HepG2 (cell line): ENCODE measurements at regions not wholly inside any gene's neighbourhood (a gene's known extent, or its start where the extent isn't known, plus 50 kb on each side); places are given as distances from the start of the nearest gene placed in this dataset.

Experiments
- ATAC-seq: fragments of 200-7000 bp; cut with Tn5 transposase; 3 replicates; pipeline ENCODE4 v1.9.1; 2020; ENCODE audit warnings: mild to moderate bottlenecking, moderate library complexity
- BruUV-seq: library from RNA; stranded (reverse); fragments of 400-500 nt; replicated peaks from 2 replicates; lab custom pipeline; 2021; lab: Mats Ljungman, UMichigan
- CTCF ChIA-PET: fragments of 300-600 bp; formaldehyde crosslinking; extraction: SDS; loops from one replicate; lab custom pipeline; 2021; ENCODE audit warnings: low total read pairs, inconsistent platforms, low intra/inter-chr PET ratio; lab: Yijun Ruan, JAX
- POLR2A ChIA-PET: fragments of 350-600 bp; sonication (Branson Sonifier 250); formaldehyde crosslinking; loops from one replicate; lab custom pipeline; 2020; ENCODE audit warnings: antibody characterized with exemption, inconsistent platforms; lab: Yijun Ruan, JAX
- DNase-seq: peaks from one replicate; pipeline ENCODE4 v3.0.0-alpha.2; 2015; ENCODE audit warnings: low spot score
- FAIRE-seq: peaks from 3 replicates; lab custom pipeline; 2011; peaks lifted over from hg19 to GRCh38; lab: Jason Lieb, UNC
- H2AFZ ChIP-seq: one replicate; pipeline ENCODE4 v1.6.1; 2011; ENCODE audit warnings: low read length, inconsistent platforms
- H3K27ac ChIP-seq: fragments of 300-600 bp; 3 replicates; pipeline ENCODE4 v1.8.0; 2011; ENCODE audit warnings: mixed run types, mild to moderate bottlenecking, mixed read lengths, low read length, inconsistent platforms; ENCODE audit not compliant: insufficient read depth; ENCODE audit errors: extremely low read length
- H3K27me3 ChIP-seq, 2 experiments: fragments of 200-600 bp in 1 of 2; 2 replicates in 1 of 2; 3 replicates in 1 of 2; pipeline versions ENCODE4 v1.6.0 to v1.8.0; 2011; ENCODE audit warnings: low read length in 2 of 2, mild to moderate bottlenecking in 2 of 2, moderate library complexity in 2 of 2, inconsistent platforms in 1 of 2; ENCODE audit not compliant: insufficient read depth in 2 of 2, control insufficient read depth in 1 of 2
- H3K36me3 ChIP-seq, 2 experiments: fragments of 200-600 bp in 1 of 2; replicated peaks in 1 of 2; 2 replicates in 1 of 2; 3 replicates in 1 of 2; pipeline versions ENCODE4 v1.5.1 to v1.8.0; 2011; ENCODE audit warnings: low read length in 2 of 2, inconsistent platforms in 1 of 2; ENCODE audit not compliant: insufficient read depth in 2 of 2, control insufficient read depth in 1 of 2
- H3K4me1 ChIP-seq: 2 replicates; pipeline ENCODE4 v1.5.1; 2012; ENCODE audit warnings: low read length, inconsistent platforms; ENCODE audit not compliant: insufficient read depth
- H3K4me2 ChIP-seq: 2 replicates; pipeline ENCODE4 v1.6.0; 2011; ENCODE audit warnings: low read depth, low read length, inconsistent platforms
- H3K4me3 ChIP-seq, 3 experiments: fragments of 200-600 bp in 1 of 3; sonication (generic), shearing (Covaris generic) in 1 of 3; replicated peaks in 1 of 3; 2 replicates each; pipeline ENCODE4 v1.5.1; 2011 to 2016; ENCODE audit warnings: low read length in 3 of 3, inconsistent platforms in 2 of 3, low read depth in 2 of 3, mild to moderate bottlenecking in 2 of 3, control low read depth in 1 of 3, mixed read lengths in 1 of 3; ENCODE audit not compliant: insufficient read depth in 1 of 3
- H3K79me2 ChIP-seq: one replicate; pipeline ENCODE4 v1.6.1; 2011; ENCODE audit warnings: low read length, inconsistent platforms; ENCODE audit not compliant: insufficient read depth
- H3K9ac ChIP-seq: 2 replicates; pipeline ENCODE4 v1.6.0; 2011; ENCODE audit warnings: mild to moderate bottlenecking, low read depth, low read length, inconsistent platforms; ENCODE audit not compliant: insufficient read depth
- H3K9me3 ChIP-seq: 2 replicates; pipeline ENCODE4 v1.5.1; 2012; ENCODE audit warnings: mild to moderate bottlenecking, low read length
- H4K20me1 ChIP-seq: 2 replicates; pipeline ENCODE4 v1.6.0; 2011; ENCODE audit warnings: inconsistent platforms, mild to moderate bottlenecking, low read length, moderate library complexity; ENCODE audit not compliant: insufficient read depth
- CCDC6 ChIP-seq: sonication (generic); formaldehyde crosslinking; IDR thresholded peaks from 2 replicates; pipeline ENCODE4 v1.8.1; 2022; ENCODE audit warnings: mild to moderate bottlenecking, missing genetic modification reagents, moderate library complexity
- FOXK2 ChIP-seq: fragments of 450-650 bp; IDR thresholded peaks from 2 replicates; pipeline ENCODE4 v1.6.1; 2016
- KDM5A ChIP-seq: fragments of 200-600 bp; sonication (generic); IDR thresholded peaks from 2 replicates; pipeline ENCODE4 v1.7.0; 2018; ENCODE audit warnings: antibody characterized with exemption, mild to moderate bottlenecking, low read length, borderline replicate concordance
- SMAD3 ChIP-seq: sonication (generic); formaldehyde crosslinking; IDR thresholded peaks from 2 replicates; pipeline ENCODE4 v1.4.0; 2020; ENCODE audit warnings: missing genetic modification reagents
- ZGPAT ChIP-seq: IDR thresholded peaks from 2 replicates; pipeline ENCODE4 v1.6.1; 2016; ENCODE audit warnings: mild to moderate bottlenecking
- ZKSCAN1 ChIP-seq: fragments of 150-350 bp; IDR thresholded peaks from 2 replicates; pipeline ENCODE4 v1.6.1; 2014; ENCODE audit warnings: low read length
- ZMYM2 ChIP-seq: sonication (generic); formaldehyde crosslinking; IDR thresholded peaks from 2 replicates; pipeline ENCODE4 v1.8.0; 2022; ENCODE audit warnings: mild to moderate bottlenecking, missing genetic modification reagents
- ZNF276 ChIP-seq: sonication (generic); formaldehyde crosslinking; IDR thresholded peaks from 2 replicates; pipeline ENCODE4 v1.4.0; 2020; ENCODE audit warnings: mild to moderate bottlenecking, low read depth, missing genetic modification reagents
- ZNF318 ChIP-seq: sonication (generic); formaldehyde crosslinking; IDR thresholded peaks from 2 replicates; pipeline ENCODE4 v1.4.0; 2020; ENCODE audit warnings: mild to moderate bottlenecking, missing genetic modification reagents
- ZNF510 ChIP-seq: sonication (generic); formaldehyde crosslinking; IDR thresholded peaks from 2 replicates; pipeline ENCODE4 v1.4.0; 2020; ENCODE audit warnings: low read depth, mild to moderate bottlenecking, missing genetic modification reagents
- ZNF607 ChIP-seq: sonication (generic); formaldehyde crosslinking; IDR thresholded peaks from 2 replicates; pipeline ENCODE4 v1.5.1; 2020; ENCODE audit warnings: missing genetic modification reagents, mild to moderate bottlenecking, borderline replicate concordance
- ZNF615 ChIP-seq: sonication (generic); formaldehyde crosslinking; IDR thresholded peaks from 2 replicates; pipeline ENCODE4 v1.5.0; 2020; ENCODE audit warnings: mild to moderate bottlenecking, missing genetic modification reagents, borderline replicate concordance
- ZNF773 ChIP-seq: sonication (generic); formaldehyde crosslinking; IDR thresholded peaks from 2 replicates; pipeline ENCODE4 v1.4.0; 2020; ENCODE audit warnings: missing genetic modification reagents, borderline replicate concordance
- ZNF878 ChIP-seq: sonication (generic); formaldehyde crosslinking; IDR thresholded peaks from 2 replicates; pipeline ENCODE4 v1.8.1; 2023; ENCODE audit warnings: mild to moderate bottlenecking, missing genetic modification reagents, moderate library complexity
- WGBS: methylation state at CpG from one replicate; pipeline ENCODE4 v1.1.6; 2017; ENCODE audit warnings: low lambda C conversion rate; 5-methylcytosine and 5-hydroxymethylcytosine counted together
- in situ Hi-C: cut with HindIII; loops from 2 replicates; pipeline ENCODE4 v1.10.0; 2017; ENCODE audit warnings: low pct_unique_long_range_greater_than_20kb; ENCODE audit not compliant: extremely low pct_ligation_motif_present
- intact Hi-C: fragments of 100-400 bp; cut with micrococcal nuclease; formaldehyde crosslinking; loops from one replicate; pipeline ENCODE4 v1.10.0; 2022; ENCODE audit not compliant: unreplicated experiment

GRCh38 chrX:110938977-110939732 is 143.5 kb upstream of the CHRDL1 start:
- Histone ChIP-seq H3K27ac (no peak overlapping the region), H3K4me2 (no peak overlapping the region), H3K36me3 (no peaks in the 10 kb centered on the region), H3K9ac (no peak overlapping the region), H2AFZ (no peak overlapping the region), H3K9me3 (no peaks in the 10 kb centered on the region), H3K4me3 (no peak overlapping the region), H3K4me1 (no peaks in the 10 kb centered on the region), H3K27me3 (no peaks in the 10 kb centered on the region), H3K79me2 (no peaks in the 10 kb centered on the region), H4K20me1 (no peaks in the 10 kb centered on the region)
- CTCF ChIA-PET: no interaction called here
- 0% methylated on average over 1 of the region's 3 CpGs for WGBS
- DNase-seq (no peak), FAIRE-seq (no peak), ATAC-seq (no peak)
- POLR2A ChIA-PET: no interaction called here
- intact Hi-C loops: no loop called here
- in situ Hi-C loops: no loop called here
- BruUV-seq: no TSS peak
- TF ChIP-seq ZNF773 (CRISPR knock-in tag) (no peak), ZNF510 (no peak), ZGPAT (CRISPR knock-in tag) (no peak), SMAD3 (CRISPR knock-in tag) (no peak), ZNF318 (CRISPR knock-in tag) (no peak), ZKSCAN1 (no peak), ZMYM2 (CRISPR knock-in tag) (no peak), FOXK2 (no peak), ZNF615 (no peak), KDM5A (no peak), ZNF276 (CRISPR knock-in tag) (no peak), ZNF607 (CRISPR knock-in tag) (no peak), CCDC6 (no peak), ZNF878 (CRISPR knock-in tag) (no peak)
